NT2/D1 (cell line): ENCODE measurements at regions not wholly inside any gene's neighbourhood (a gene's known extent, or its start where the extent isn't known, plus 50 kb on each side); places are given as distances from the start of the nearest gene placed in this dataset.

Experiments
- YY1 ChIP-seq: IDR thresholded peaks from 2 replicates; pipeline ENCODE4 v1.6.1; 2011; ENCODE audit not compliant: insufficient read length, insufficient read depth
- ZNF274 ChIP-seq: IDR thresholded peaks from 2 replicates; pipeline ENCODE4 v1.6.1; 2011; ENCODE audit warnings: mild to moderate bottlenecking, low read depth, low read length

GRCh38 chr6:150510576-150510975 is 89.1 kb upstream of the PLEKHG1 start:
- no peak for TF ChIP-seq ZNF274
- TF ChIP-seq YY1 = no peak
